Inferior parietal cortex (tissue), 1 donor: ENCODE measurements at regions not wholly inside any gene's neighbourhood (a gene's known extent, or its start where the extent isn't known, plus 50 kb on each side); places are given as distances from the start of the nearest gene placed in this dataset.

Experiments
- DNase-seq: peaks from one replicate; pipeline ENCODE4 v3.0.0-alpha.2; 2016; ENCODE audit errors: extremely low spot score

DNA sequence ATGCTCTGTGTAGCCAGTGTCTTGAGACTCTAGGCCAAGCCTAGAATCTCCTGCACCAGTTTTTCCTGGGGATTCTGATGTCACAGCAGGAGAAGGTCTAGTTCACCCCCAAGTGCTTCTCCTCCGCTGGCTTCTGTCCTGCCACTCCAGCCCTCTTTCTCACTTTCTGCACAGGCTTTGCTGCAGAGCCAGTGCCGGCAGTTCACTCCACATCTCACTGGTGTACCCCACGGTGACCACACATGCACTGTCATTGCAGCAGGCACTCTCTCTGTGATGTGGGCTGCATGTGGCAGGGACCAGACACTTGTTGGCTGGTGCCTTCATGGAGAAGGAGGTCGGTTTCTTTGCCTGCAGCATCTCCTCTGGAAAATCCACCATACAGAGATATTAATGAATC, 643.8 kb upstream of the GALNTL6 start:
- DNase-seq = no peak

DNA sequence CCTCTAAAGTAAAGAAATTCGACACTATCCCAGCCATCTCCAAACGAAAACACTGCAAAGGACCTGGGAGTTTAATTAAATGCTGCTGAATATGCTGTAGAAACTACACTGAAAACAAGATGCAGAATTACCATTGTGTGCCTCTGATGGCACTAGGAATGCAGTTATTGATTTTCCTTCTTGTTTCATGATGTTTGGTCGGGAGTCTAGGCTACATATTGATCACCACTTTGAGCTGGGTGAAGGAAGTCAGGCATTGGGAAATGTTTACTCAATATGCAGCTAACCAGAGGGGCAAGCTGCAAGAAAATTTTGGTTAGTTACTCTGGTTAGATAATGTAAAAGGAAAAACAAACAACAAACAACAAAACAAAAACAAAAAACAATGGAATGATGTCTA, 650.7 kb upstream of the GALNTL6 start:
- no peak for DNase-seq

DNA sequence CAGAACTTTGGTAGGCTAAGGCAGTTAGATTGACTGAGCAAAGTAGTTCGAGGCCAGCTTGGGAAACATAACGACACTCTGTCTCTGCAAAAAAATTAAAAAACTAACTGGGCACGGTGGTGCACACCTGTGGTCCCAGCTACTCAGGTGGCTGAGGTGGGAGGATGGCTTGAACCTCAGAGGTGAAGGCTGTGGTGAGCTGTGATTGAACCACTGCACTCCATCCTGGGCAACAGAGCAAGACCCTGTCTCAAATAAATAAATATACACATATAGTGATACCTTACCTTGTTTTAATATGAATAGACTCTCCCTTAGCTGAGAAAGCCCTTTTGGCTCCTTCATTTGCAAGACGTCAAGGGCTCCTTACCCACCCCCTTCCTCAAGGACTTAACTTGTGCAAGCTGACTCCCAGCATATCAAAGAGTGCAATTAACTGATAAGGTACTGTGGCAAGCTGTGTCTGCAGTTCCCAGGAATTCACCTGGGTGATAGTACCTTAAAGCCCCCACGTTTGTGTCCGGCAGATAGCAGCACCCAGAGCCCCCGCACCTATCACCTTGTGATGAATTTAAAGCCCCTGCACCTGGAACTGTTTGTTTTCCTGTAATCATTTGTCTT, 655.6 kb upstream of the GALNTL6 start:
- DNase-seq = no peak

DNA sequence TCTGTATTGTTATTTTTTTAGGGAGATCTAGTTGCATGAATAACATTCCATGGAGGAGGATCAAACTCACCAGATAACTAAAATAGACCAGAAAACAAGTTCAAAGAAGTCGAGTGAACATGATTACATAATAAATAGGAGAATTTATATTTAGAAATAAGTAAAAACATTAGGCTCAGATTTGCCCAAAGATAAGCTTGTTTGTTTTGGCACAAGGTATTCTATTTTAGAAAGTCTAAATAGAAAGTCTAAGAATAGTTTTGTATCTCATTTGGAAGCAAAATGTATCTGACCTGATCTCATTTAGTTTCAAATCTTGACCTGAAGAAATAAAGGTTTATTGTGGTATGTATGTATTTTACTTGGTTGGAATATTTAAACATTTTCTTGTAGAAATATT, 670.6 kb upstream of the GALNTL6 start:
- DNase-seq = no peak

DNA sequence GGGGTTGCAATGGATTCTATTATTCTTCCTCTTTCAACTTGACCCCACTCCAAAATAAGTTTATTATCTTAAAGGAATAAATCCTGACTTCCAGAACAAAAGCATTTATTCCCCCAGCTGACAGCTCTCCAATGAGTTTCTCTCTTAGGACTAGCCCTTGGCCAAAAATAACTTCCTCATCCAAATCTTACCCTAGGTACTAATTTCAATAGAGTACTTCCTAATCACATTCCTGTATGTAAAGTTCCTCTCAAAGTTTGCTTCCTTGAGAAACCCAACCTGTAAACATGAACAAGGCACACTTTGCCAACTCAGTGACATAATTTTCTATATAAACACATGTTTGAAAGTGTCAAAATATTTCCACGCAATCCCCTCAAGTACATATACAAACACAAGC, 671.2 kb upstream of the GALNTL6 start:
- no peak for DNase-seq

DNA sequence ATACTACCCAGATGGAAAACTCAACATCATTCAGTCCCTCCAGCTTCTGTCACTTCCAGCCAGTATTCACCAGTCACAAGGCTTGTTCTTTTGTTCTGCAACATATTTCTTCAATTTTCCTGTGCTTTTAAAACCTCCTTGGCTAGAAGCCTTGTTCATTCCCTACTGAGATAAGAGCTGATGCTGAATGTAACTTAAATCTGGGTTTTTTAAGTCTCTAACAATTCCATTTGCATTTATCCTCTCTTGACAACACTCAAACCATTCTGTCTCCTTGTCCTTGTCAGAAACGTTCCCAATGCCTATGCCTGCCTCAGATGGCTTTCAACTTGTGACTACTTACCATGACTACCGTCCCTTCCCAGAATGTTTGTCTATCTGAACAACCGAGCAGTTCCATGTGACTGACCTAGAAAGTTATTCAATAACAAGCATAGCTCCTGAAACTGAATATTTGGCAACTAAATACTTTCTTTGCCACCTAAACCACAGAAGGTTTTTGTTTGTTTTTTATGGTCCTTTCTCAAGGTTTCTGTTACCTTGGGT, 682.9 kb upstream of the GALNTL6 start:
- no peak for DNase-seq

DNA sequence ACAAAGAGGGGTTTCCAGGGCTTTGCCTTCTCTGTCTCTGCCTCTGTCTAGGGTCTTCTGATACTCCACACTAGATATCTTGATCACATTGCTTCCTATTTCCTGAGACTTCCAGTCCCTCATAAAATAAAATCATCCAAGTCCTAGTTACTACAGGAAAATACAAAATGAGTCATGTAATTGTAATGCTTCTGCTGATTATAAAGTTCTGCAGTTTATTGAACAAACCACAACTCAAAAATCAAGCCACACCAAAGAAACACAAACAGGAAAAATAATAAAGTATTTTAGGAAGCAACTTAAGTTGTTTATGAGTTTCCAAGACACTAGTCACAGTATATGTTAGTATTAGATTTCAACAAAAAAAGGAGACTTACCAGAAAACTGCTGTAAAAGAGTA, 695.1 kb upstream of the GALNTL6 start:
- DNase-seq = no peak

DNA sequence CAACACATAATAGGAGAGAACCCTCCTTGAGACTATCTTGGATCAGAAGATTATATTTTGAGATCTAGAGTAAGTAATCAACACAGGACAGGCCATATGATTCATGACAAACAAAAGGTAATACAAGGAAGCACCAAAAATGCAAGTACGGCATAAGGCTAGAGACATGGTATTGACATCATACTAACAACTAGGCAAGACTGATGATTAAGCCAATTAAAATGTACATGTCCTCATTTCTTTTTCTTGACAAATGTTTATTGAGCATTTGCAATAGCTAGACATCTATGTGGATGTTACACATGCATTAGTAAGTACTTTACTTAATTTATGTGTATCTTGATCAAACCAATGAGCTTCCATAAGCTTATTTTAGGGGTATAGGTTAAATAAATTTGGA, 695.7 kb upstream of the GALNTL6 start:
- no peak for DNase-seq

DNA sequence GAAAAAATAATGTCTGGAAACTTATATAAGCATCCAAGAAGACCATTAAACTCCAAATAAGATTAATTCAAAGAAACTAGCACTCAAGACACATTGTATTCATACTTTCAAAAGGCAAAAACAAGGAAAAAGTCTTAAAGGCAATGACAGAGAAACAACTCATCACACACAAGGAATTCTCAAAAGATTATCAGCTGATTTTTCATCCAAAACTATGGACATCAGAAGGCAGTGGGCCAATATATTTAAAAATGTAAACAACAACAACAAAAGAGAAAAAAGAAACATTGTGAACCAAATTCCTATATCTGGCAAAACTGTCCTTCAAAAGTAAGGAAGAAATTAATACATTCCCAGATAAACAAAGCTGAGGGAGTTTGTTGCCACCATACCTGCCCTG, 711.4 kb upstream of the GALNTL6 start:
- DNase-seq = no peak

DNA sequence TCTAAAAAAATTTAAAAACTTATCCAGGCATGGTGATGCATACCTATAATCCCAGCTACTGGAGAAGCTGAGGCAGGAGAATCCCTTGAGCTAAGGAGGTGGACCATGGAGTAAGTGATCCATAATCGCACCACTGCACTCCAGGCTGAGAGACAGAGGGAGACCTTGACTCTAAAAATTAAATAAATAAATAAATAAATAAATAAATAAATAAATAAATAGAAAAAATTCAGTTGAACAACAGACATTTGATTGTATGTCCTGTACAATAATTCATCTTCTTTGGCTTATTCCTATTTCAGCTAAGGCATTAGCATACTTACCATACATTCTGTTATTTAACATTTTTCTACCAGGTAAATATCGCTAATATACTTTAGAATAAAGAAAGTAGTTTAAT, 726.1 kb upstream of the GALNTL6 start:
- no peak for DNase-seq

DNA sequence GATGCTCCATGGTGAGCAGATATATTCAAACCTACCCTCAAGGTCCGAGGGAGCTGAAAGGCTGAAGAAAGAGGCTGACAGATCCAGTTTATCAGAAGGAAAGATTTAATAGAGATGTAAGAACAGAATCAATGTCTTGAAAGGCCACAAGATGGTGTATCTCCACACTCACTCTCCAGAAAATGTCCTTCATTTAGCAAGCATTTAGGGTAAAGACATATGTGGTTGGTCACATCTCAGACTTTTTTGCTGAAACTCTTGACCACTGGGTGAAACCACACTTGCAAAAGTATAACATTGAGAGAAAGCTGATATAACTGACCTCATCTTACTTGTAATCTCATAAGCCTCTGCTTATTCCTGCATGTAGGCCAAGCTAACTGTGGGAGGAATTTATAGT, 745.8 kb upstream of the GALNTL6 start:
- no peak for DNase-seq

DNA sequence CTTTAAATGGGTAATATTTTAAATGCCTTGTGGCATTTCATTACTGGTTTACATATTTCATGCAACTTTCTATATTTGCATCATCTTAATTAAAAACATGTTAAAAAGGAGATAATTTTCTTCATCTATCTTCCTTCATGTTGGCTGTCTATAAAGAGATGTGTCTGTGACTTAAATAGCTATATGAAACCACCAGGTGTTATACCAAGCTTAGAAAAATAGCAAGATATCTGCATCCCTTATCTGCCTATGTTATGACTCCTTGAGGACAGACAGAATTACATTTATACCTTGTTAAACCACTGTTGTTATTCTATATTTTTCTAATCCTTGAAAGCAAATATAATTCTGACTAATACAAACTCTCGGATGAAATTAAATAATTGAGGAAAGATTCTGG, 763.8 kb upstream of the GALNTL6 start:
- DNase-seq = no peak

DNA sequence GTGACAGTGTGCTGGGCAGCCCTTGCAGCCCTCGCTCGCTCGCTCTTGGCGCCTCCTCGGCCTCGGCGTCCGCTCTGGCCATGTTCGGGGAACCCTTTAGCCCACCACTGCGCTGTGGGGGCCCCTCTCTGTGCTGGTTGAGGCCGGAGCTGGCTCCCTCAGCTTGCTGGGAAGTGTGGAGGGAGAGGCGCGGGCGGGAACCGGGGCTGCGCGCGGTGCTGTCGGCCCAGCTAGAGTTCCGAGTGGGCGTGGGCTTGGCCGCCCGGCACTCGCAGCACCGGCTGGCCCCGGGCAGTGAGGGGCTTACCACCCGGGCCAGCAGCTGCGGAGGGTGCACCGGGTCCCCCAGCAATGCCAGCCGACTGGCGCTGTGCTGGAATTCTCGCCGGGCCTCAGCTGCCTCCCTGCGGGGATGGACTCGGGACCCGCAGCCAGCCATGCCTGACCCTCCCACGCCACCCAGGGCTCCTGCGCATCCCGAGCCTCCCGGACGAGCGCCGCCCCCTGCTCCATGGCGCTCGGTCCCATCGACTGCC, 770.1 kb upstream of the GALNTL6 start:
- DNase-seq = no peak

DNA sequence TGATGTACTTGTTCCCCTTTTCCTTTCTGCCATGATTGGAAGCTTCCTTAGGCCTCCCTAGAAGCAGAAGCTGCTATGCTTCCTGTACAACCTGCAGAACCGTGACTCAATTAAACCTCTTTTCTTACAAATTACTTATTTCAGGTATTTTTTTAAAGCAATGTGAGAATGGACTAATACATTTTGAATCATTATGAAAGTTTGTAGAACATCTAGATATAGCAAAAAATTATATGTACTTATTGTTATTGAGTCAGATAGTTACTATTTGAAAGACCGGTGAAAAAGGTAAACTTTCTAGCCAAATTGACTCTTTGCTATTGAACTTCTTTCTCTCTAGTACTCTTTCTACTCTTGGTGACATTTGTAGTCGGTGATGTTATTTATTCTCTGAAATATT, 777.3 kb upstream of the GALNTL6 start:
- DNase-seq = no peak

DNA sequence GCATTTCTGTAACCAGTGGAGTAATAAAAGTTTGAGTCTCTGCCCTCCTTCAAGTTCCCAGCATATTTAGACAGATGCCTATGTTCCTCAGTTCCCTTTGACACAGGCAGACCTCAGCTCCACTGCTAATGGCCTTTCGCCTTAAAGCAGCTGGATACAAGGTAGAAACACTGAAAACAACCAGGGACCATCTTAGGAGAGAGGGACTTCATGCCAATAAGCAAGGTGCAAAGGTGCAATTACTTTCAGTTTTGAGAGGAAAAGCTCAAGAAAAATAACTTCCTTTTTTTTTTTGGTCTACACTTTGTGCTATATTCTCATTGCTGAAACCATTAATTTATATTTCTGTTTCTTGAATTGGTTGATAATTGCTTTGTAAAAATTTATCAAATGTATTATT, 781.9 kb upstream of the GALNTL6 start:
- DNase-seq = no peak

DNA sequence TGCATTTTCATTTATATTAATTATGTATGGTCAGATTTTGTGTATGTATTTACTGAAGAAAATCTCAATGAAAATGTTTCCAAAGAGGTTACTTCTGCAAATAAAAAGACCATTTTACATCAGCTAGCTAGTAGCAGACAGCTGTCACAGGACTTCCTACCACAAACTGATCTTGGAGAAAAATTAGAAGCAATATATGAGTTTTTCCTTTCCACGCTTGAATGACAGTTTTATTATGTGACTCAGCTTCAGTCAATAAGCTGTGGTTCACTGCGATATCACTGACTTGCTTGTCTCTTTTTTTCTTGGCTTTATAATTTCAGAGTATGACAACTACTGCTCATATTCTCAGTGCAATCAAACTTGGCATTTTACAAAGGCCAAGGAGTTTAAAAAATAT, 787.4 kb upstream of the GALNTL6 start:
- DNase-seq = no peak

DNA sequence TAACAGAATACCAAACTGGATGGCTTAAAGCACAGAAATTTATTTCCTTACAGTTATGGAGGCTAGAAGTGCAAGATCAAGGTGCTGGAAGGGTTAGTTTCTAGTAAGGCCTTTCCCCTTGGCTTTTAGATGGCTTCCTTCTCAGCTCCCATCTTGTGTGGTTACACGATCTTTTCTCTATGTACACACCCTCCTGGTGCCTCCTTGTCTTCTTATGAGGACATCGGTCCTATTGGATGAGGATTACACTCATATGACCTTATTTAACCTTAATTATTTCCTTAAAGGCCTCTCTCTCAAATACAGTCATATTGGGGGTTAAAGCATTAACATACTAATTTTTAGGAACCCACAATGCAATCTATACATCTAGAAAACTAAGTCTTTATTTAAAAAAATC, 787.9 kb upstream of the GALNTL6 start:
- DNase-seq = no peak

DNA sequence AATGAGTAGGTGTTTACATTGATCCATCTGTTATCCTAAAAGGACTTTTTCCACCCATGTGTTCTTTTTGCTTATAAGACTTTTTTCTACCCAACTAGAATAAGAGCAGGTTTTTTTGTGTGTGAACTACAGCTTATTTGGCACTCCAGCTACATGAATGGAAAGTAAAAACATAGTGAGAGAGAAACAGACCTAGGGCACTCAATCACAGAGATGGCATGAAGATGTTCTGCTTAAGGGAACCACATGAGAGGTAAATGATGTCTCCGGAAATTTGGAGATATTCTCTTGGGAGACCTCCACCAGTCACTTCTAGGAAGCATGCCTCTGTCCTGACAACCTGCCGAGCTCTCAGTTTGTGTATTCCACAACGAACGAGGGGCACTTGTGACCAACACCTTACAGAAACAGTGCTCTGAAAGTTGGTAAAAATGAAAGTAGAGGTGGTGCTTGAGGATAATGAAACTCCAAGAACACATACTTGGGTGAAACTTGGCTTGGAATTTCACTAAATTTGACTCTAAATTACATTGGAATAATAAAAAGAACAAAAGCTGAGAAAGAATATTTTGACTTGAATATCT, 788.4 kb upstream of the GALNTL6 start:
- no peak for DNase-seq

DNA sequence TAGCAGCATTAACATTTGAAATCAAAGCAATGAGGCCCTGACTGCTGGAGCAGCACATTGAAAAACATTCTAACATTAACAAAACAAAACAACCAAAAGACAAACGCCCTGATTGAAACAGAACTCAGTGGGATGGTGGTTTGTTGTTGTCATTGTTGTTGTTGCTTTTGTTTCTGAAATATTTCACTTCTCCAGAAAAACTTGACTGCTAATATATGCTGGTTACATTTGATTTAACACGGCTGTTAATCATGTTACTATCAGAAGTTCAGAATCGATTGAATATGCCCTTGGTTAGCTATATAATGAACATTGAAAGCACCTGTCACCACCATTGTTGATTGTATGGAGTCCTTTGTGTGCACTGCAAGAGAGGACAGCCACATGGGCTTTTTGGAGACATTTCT, 790.4 kb upstream of the GALNTL6 start:
- no peak for DNase-seq

DNA sequence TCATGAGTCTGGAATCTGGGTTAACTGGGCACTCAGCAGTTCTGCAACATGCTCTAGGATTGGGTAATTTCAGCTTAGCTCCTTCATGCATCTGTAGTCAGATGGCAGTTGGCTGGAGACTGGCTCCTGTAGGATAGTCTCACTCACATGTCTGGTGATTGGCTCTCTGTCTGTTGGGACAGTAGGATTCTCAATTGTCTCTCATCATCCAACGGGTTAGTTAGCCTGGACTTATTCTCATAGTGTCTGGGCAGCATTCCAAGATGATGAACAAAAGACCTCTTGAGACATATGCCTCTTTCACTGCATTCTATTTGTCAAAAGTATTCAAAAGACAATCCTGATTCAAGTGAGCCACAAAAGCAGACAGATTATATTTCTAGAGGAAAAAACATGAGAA, 795.6 kb upstream of the GALNTL6 start:
- no peak for DNase-seq

DNA sequence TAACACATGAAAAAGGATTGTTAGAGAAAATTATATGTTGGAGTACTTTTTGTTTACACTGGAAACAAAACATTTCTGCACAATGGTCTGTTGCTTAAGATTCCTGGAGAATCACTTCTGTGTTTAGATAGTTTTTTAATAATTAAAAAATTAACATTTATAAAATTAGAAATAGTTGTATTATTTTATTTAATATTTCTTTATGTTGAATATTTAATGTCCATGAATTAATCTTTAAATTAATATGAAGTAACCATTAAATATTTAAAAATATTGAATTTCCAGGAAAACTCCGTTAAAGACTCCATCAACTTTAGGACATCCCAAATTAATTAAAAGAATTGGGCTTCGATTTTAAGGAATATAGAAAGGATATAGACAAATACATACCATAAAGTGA, 797.1 kb upstream of the GALNTL6 start:
- no peak for DNase-seq

DNA sequence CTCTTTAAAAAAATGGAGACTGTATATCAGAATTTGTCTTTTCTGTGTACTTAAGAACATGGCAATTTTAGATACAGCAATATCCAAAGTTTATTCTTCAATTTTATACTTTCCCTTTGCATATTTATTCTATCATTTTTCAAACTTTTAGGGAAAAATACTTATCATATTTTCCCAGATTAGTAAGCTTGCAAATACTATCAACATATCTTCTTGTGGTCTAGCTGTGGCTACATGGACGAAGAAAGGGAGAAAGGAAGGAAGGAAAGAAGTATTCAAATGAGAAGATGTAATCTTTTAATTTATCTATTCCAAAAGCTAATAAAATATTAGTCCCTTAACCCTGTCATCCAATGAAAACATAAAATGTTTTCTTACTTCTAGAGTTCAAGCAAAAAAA, 797.8 kb upstream of the GALNTL6 start:
- DNase-seq = no peak

DNA sequence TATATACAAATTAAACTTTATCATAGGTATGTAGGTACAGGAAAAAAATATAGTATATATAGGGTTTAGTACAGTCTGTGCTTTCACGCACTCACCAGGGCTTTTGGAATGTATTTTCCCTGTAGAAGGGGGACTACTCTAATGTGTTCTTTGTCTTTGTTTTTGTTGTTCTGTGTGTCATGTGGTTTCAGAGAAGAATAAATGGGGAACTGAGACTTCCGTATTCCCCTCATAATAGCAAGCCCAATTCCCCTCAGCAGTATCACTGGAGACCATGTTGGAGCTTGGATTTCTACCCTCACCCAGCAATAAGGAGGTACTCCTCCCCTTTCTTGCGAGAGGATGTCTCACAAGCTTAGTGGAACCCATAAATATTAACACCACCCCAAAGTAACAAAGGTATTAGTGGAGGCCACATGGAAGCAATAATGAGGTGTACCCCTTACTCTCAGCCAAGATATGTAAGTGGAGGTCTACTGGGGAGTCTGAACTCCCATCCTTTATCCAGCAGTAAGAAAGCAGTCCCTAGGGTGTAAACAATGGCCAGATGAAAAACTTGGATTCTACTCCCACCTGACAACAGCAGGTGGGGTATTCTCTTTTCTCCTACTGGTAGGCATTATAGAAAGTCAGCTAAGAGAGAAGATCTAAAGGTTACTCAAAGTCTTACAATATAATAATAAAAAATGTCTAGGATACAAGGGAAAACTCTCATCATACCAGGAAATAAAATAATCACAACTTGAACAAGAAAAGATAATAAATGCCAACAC, 805.4 kb upstream of the GALNTL6 start:
- no peak for DNase-seq
